OCI-LY7 (cell line): ENCODE measurements at regions not wholly inside any gene's neighbourhood (a gene's known extent, or its start where the extent isn't known, plus 50 kb on each side); places are given as distances from the start of the nearest gene placed in this dataset.

Experiments used
- CTCF ChIP-seq: fragments of 200-600 bp; sonication (generic); conservative IDR thresholded peaks from 2 replicates; pipeline ENCODE4 v1.5.1; 2014; ENCODE audit warnings: mild to moderate bottlenecking, antibody characterized with exemption, low read length, moderate library complexity, mixed read lengths
- EZH2phosphoT487 ChIP-seq: fragments of 200-600 bp; sonication (generic); IDR thresholded peaks from 2 replicates; pipeline ENCODE4 v1.6.1; 2018; ENCODE audit warnings: low read depth, borderline replicate concordance, mild to moderate bottlenecking, mixed run types, antibody characterized with exemption, low read length, moderate library complexity, mixed read lengths

GRCh38 chr5:108516785-108517184 lies 134.9 kb upstream of the FBXL17 start:
- TF ChIP-seq CTCF: no peak
- no peak for TF ChIP-seq EZH2phosphoT487
